Hepatocyte (in vitro differentiated cells): ENCODE measurements at regions not wholly inside any gene's neighbourhood (a gene's known extent, or its start where the extent isn't known, plus 50 kb on each side); places are given as distances from the start of the nearest gene placed in this dataset.
A peak's percentile ranks its signal among the peaks of the same experiment; 100 is the strongest.

Experiments
- DNase-seq: peaks from one replicate; pipeline ENCODE4 v3.0.0-alpha.2; 2016; ENCODE audit warnings: low spot score
- H2AFZ ChIP-seq: fragments of 200-600 bp; sonication (generic); 2 replicates; pipeline ENCODE4 v1.6.0; 2016; ENCODE audit warnings: antibody characterized with exemption, mild to moderate bottlenecking
- H3K27ac ChIP-seq: fragments of 200-600 bp; sonication (generic); 2 replicates; pipeline ENCODE4 v1.5.1; 2016; ENCODE audit warnings: mild to moderate bottlenecking
- H3K27me3 ChIP-seq: fragments of 200-600 bp; sonication (generic); 2 replicates; pipeline ENCODE4 v1.6.1; 2016
- H3K36me3 ChIP-seq: fragments of 200-600 bp; sonication (generic); replicated peaks from 2 replicates; pipeline ENCODE4 v1.5.1; 2016; ENCODE audit warnings: low read depth; ENCODE audit not compliant: insufficient read depth
- H3K4me1 ChIP-seq: fragments of 200-600 bp; sonication (generic); 2 replicates; pipeline ENCODE4 v1.5.1; 2016; ENCODE audit warnings: mild to moderate bottlenecking, moderate library complexity; ENCODE audit not compliant: insufficient read depth
- H3K4me2 ChIP-seq: fragments of 200-600 bp; sonication (generic); 2 replicates; pipeline ENCODE4 v1.6.0; 2016
- H3K4me3 ChIP-seq: fragments of 200-600 bp; sonication (generic); 2 replicates; pipeline ENCODE4 v1.5.1; 2016; ENCODE audit warnings: mild to moderate bottlenecking
- H3K79me2 ChIP-seq: fragments of 200-600 bp; sonication (generic); 2 replicates; pipeline ENCODE4 v1.6.0; 2017; ENCODE audit warnings: mild to moderate bottlenecking
- H3K9me2 ChIP-seq: fragments of 200-600 bp; sonication (generic); replicated peaks from 2 replicates; pipeline ENCODE4 v1.6.0; 2017; ENCODE audit warnings: mild to moderate bottlenecking; ENCODE audit not compliant: insufficient read depth
- H3K9me3 ChIP-seq: fragments of 200-600 bp; sonication (generic); 2 replicates; pipeline ENCODE4 v1.5.1; 2016; ENCODE audit warnings: low read depth, mild to moderate bottlenecking
- H4K20me1 ChIP-seq: fragments of 200-600 bp; sonication (generic); 2 replicates; pipeline ENCODE4 v1.6.0; 2016; ENCODE audit warnings: mild to moderate bottlenecking; ENCODE audit not compliant: insufficient read depth, poor library complexity, severe bottlenecking
- CTCF ChIP-seq: fragments of 200-600 bp; sonication (generic); IDR thresholded peaks from 2 replicates; pipeline ENCODE4 v1.5.1; 2016; ENCODE audit warnings: antibody characterized with exemption, mild to moderate bottlenecking; ENCODE audit not compliant: poor library complexity
- EZH2 ChIP-seq: fragments of 200-600 bp; sonication (generic); IDR thresholded peaks from 2 replicates; pipeline ENCODE4 v1.6.1; 2016; ENCODE audit warnings: antibody characterized with exemption, mild to moderate bottlenecking, borderline replicate concordance
- EZH2phosphoT487 ChIP-seq: fragments of 200-600 bp; sonication (generic); IDR thresholded peaks from one replicate; pipeline ENCODE4 v1.6.1; 2018; ENCODE audit warnings: antibody characterized with exemption, mild to moderate bottlenecking, low read depth, moderate library complexity; ENCODE audit not compliant: unreplicated experiment, severe bottlenecking
- WGBS: methylation state at CpG from one replicate; pipeline ENCODE4 v1.1.6; 2016; ENCODE audit warnings: low lambda C conversion rate; ENCODE audit errors: missing lambda C conversion rate; 5-methylcytosine and 5-hydroxymethylcytosine counted together

- no peak overlapping the region for H3K4me3 ChIP-seq
Observed at GRCh38 chr14:27025648-27026047, 427.8 kb upstream of the NOVA1 start.

GRCh38 chr14:27026097-27026496 is 428.3 kb upstream of the NOVA1 start:
- Histone ChIP-seq H2AFZ (no peak overlapping the region), H4K20me1 (no peaks in the 10 kb centered on the region), H3K4me3 (no peak overlapping the region), H3K27ac (no peak overlapping the region), H3K79me2 (no peaks in the 10 kb centered on the region), H3K27me3 (no peaks in the 10 kb centered on the region), H3K4me2 (no peak overlapping the region), H3K9me2 (no peaks in the 10 kb centered on the region), H3K9me3 (no peaks in the 10 kb centered on the region), H3K36me3 (no peaks in the 10 kb centered on the region), H3K4me1 (no peaks in the 10 kb centered on the region)
- TF ChIP-seq EZH2phosphoT487 = no peak
- TF ChIP-seq CTCF = no peak
- no peak for DNase-seq
- WGBS = 86% methylated on average over 3 of the region's 3 CpGs

More at GRCh38 chr14:27025648-27026047, 427.8 kb upstream of the NOVA1 start:
- Histone ChIP-seq H3K4me1 (no peaks in the 10 kb centered on the region), H3K27ac (no peak overlapping the region), H3K36me3 (no peaks in the 10 kb centered on the region), H3K79me2 (no peaks in the 10 kb centered on the region), H4K20me1 (no peaks in the 10 kb centered on the region), H3K4me2 (no peak overlapping the region), H3K9me3 (no peaks in the 10 kb centered on the region), H2AFZ (no peak overlapping the region), H3K9me2 (no peaks in the 10 kb centered on the region), H3K27me3 (no peaks in the 10 kb centered on the region)
- DNase-seq = no peak
- TF ChIP-seq EZH2phosphoT487 (no peak), CTCF (no peak), EZH2 (no peak)
- WGBS = 94% methylated on average over 1 of the region's 1 CpG

- Histone ChIP-seq H3K27ac (no peak overlapping the region), H3K4me1 (no peaks in the 10 kb centered on the region), H3K9me3 (no peaks in the 10 kb centered on the region), H3K79me2 (no peaks in the 10 kb centered on the region), H3K36me3 (no peaks in the 10 kb centered on the region), H3K9me2 (no peaks in the 10 kb centered on the region), H3K4me3 (no peak overlapping the region), H3K4me2 (no peak overlapping the region), H3K27me3 (no peaks in the 10 kb centered on the region), H2AFZ (no peak overlapping the region), H4K20me1 (no peaks in the 10 kb centered on the region)
- WGBS = 25% methylated on average over 2 of the region's 2 CpGs
- DNase-seq = peak; percentile 16
- TF ChIP-seq EZH2 = no peak
- no peak for TF ChIP-seq CTCF
- TF ChIP-seq EZH2phosphoT487 = no peak
Observed at GRCh38 chr14:27040552-27040951, 442.7 kb upstream of the NOVA1 start.

- Histone ChIP-seq H2AFZ (no peak overlapping the region), H3K79me2 (no peaks in the 10 kb centered on the region), H3K36me3 (no peaks in the 10 kb centered on the region), H3K4me2 (no peak overlapping the region), H3K9me2 (no peaks in the 10 kb centered on the region), H3K9me3 (no peaks in the 10 kb centered on the region), H3K27ac (no peak overlapping the region), H3K4me1 (no peaks in the 10 kb centered on the region), H3K27me3 (no peaks in the 10 kb centered on the region), H3K4me3 (no peak overlapping the region), H4K20me1 (no peaks in the 10 kb centered on the region)
- DNase-seq = no peak
- 52% methylated on average over 3 of the region's 3 CpGs for WGBS
- TF ChIP-seq EZH2phosphoT487 = no peak
- TF ChIP-seq CTCF = no peak
- TF ChIP-seq EZH2 = no peak
Observed at GRCh38 chr14:27049701-27050100, 451.9 kb upstream of the NOVA1 start.
